Liver (tissue), 8 donors: ENCODE measurements at regions not wholly inside any gene's neighbourhood (a gene's known extent, or its start where the extent isn't known, plus 50 kb on each side); places are given as distances from the start of the nearest gene placed in this dataset.

Experiments
- DNase-seq: peaks from one replicate; pipeline ENCODE4 v3.0.0-alpha.2; 2017; ENCODE audit warnings: low spot score
- H3K27ac ChIP-seq, 2 donors: one replicate each; pipeline ENCODE4 v1.7.0; 2013; ENCODE audit warnings: inconsistent platforms in 2 of 2, low read length in 2 of 2, control low read depth in 1 of 2, low read depth in 1 of 2, mild to moderate bottlenecking in 1 of 2
- H3K27me3 ChIP-seq, 4 donors: one replicate each; pipeline versions ENCODE4 v1.6.1 to v1.7.0; 2013; ENCODE audit warnings: low read length in 3 of 4, inconsistent platforms in 1 of 4, mild to moderate bottlenecking in 1 of 4, moderate library complexity in 1 of 4; ENCODE audit not compliant: control insufficient read depth in 4 of 4, insufficient read depth in 4 of 4
- H3K36me3 ChIP-seq, 4 donors: one replicate each; pipeline versions ENCODE4 v1.6.1 to v1.7.0; 2013; ENCODE audit warnings: low read length in 3 of 4, mild to moderate bottlenecking in 3 of 4, low read depth in 1 of 4, moderate library complexity in 1 of 4; ENCODE audit not compliant: control insufficient read depth in 4 of 4, insufficient read depth in 3 of 4
- H3K4me1 ChIP-seq, 4 donors: one replicate each; pipeline versions ENCODE4 v1.6.1 to v1.7.0; 2013; ENCODE audit warnings: low read length in 3 of 4, mild to moderate bottlenecking in 3 of 4, moderate library complexity in 1 of 4; ENCODE audit not compliant: control insufficient read depth in 4 of 4, insufficient read depth in 4 of 4
- H3K4me3 ChIP-seq, 3 donors: one replicate each; pipeline versions ENCODE4 v1.6.1 to v1.7.0; 2013; ENCODE audit warnings: low read length in 3 of 3, control low read depth in 1 of 3, low read depth in 1 of 3, mild to moderate bottlenecking in 1 of 3
- H3K9ac ChIP-seq, 2 donors: one replicate each; pipeline ENCODE4 v1.7.0; 2013; ENCODE audit warnings: low read length in 2 of 2, mild to moderate bottlenecking in 2 of 2, moderate library complexity in 2 of 2, control low read depth in 1 of 2, low read depth in 1 of 2
- H3K9me3 ChIP-seq, 4 donors: one replicate each; pipeline versions ENCODE4 v1.6.1 to v1.7.0; 2013; ENCODE audit warnings: low read length in 3 of 4; ENCODE audit not compliant: control insufficient read depth in 4 of 4
- ATF3 ChIP-seq: IDR thresholded peaks from 2 replicates; pipeline ENCODE4 v1.6.1; 2016; ENCODE audit warnings: antibody characterized with exemption
- EGR1 ChIP-seq, 2 donors: IDR thresholded peaks; 2 replicates each; pipeline ENCODE4 v1.6.1; 2016 to 2018; ENCODE audit warnings: antibody characterized with exemption in 2 of 2, low read depth in 2 of 2
- FOXA1 ChIP-seq: IDR thresholded peaks from 2 replicates; pipeline ENCODE4 v1.6.1; 2016; ENCODE audit warnings: antibody characterized with exemption
- FOXA2 ChIP-seq: IDR thresholded peaks from 2 replicates; pipeline ENCODE4 v1.6.1; 2016; ENCODE audit warnings: antibody characterized with exemption
- GABPA ChIP-seq, 2 donors: IDR thresholded peaks in 1 of 2; conservative IDR thresholded peaks in 1 of 2; 2 replicates each; pipeline ENCODE4 v1.6.1; 2016; ENCODE audit warnings: antibody characterized with exemption in 2 of 2, mild to moderate bottlenecking in 1 of 2, moderate library complexity in 1 of 2
- HNF4A ChIP-seq, 2 donors: conservative IDR thresholded peaks; 2 replicates each; pipeline ENCODE4 v1.6.1; 2016; ENCODE audit warnings: antibody characterized with exemption in 2 of 2, mild to moderate bottlenecking in 2 of 2
- HNF4G ChIP-seq: IDR thresholded peaks from 2 replicates; pipeline ENCODE4 v1.6.1; 2016; ENCODE audit warnings: antibody characterized with exemption
- JUND ChIP-seq, 2 donors: IDR thresholded peaks; 2 replicates each; pipeline ENCODE4 v1.6.1; 2016; ENCODE audit warnings: antibody characterized with exemption in 2 of 2
- RAD21 ChIP-seq, 2 donors: IDR thresholded peaks; 2 replicates each; pipeline ENCODE4 v1.6.1; 2016; ENCODE audit warnings: antibody characterized with exemption in 2 of 2, mild to moderate bottlenecking in 2 of 2
- REST ChIP-seq: IDR thresholded peaks from 2 replicates; pipeline ENCODE4 v1.6.1; 2016; ENCODE audit warnings: antibody characterized with exemption, mild to moderate bottlenecking
- TAF1 ChIP-seq: conservative IDR thresholded peaks from 2 replicates; pipeline ENCODE4 v1.6.1; 2016; ENCODE audit warnings: antibody characterized with exemption, mild to moderate bottlenecking
- YY1 ChIP-seq: IDR thresholded peaks from 2 replicates; pipeline ENCODE4 v1.6.1; 2016; ENCODE audit warnings: antibody characterized with exemption, mild to moderate bottlenecking
- WGBS: extraction: QIAGEN DNeasy Blood & Tissue Kit; methylation state at CpG from one replicate; pipeline ENCODE4 v1.1.7; 2013; 5-methylcytosine and 5-hydroxymethylcytosine counted together
- TF ChIP-seq, protein P1 (sequence below): IDR thresholded peaks from 2 replicates; pipeline ENCODE4 v1.6.1; 2016; ENCODE audit warnings: antibody characterized with exemption
- TF ChIP-seq, protein P2 (sequence below): fragments of 150-350 bp; IDR thresholded peaks from 2 replicates; pipeline ENCODE4 v1.5.1; 2017; ENCODE audit warnings: improper control_type of control experiment, low read depth, low read length; ENCODE audit not compliant: missing input control
- donor health status: healthy.
- donor health status: healthy.
- donor health status: healthy.
- donor health status: healthy.
- donor health status: healthy.

DNA sequence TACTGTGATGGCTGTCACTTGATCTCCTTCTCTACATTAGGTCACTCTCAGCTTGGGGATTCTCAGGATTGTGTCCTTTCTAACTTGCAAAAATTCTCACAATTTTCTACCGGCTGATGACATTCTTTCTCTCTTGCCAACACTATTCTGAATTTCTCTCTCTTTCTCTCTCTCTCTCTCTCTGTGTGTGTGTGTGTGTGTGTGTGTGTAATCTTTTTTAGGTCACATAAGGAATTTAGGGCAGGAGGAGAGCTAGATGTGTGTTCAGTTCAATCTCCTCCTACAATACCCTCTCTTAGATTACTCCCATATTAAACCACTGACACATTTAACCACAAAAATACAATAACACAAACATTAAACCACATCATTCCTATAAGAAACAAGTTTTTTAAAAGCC lies 242.3 kb upstream of the NREP start (continued):
- no peak for TF ChIP-seq TAF1

GRCh38 chr5:111998871-111999270 lies 241.9 kb upstream of the NREP start:
- Histone ChIP-seq H3K9ac (no peak overlapping the region), H3K4me1 (no peaks in the 10 kb centered on the region), H3K36me3 (no peaks in the 10 kb centered on the region), H3K4me3 (no peak overlapping the region), H3K27ac (no peak overlapping the region), H3K9me3 (no peaks in the 10 kb centered on the region), H3K27me3 (peaks cover 0 to 2% (median 0%) of the 10 kb centered on the region in 4 donors)
- no peak for DNase-seq
- no peak for TF ChIP-seq HNF4G
- WGBS, result 87% methylated on average over 3 of the region's 3 CpGs

DNA sequence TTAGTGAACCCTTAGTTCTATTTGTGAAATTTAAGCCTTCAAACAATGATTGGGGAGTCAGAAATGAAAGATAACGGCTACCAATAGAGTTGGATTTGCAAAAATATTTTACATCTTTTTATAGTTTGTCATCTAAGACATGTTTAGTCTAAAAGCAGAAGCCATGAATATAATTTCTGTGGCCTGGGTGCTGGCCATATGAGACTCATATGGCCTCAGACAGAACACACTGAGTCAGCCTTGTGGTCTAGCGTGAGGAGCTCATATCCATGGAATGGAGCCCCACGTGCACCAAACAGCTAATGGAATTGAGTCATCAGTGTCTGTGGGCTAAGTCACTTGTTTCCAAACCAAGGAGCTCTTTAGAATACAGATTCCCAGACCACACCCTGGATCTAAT lies 240.7 kb upstream of the NREP start:
- 84% methylated on average over 3 of the region's 3 CpGs for WGBS
- H3K4me1 ChIP-seq, result no peaks in the 10 kb centered on the region
- H3K36me3 ChIP-seq, result no peaks in the 10 kb centered on the region
- H3K9me3 ChIP-seq, result no peaks in the 10 kb centered on the region
- no peak overlapping the region for H3K4me3 ChIP-seq
- peaks cover 0 to 2% (median 0%) of the 10 kb centered on the region in 4 donors for H3K27me3 ChIP-seq
- no peak for DNase-seq
- no peak overlapping the region for H3K9ac ChIP-seq
- no peak overlapping the region for H3K27ac ChIP-seq
- TF ChIP-seq, protein P1, sequence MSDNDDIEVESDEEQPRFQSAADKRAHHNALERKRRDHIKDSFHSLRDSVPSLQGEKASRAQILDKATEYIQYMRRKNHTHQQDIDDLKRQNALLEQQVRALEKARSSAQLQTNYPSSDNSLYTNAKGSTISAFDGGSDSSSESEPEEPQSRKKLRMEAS, result no peak
- no peak for TF ChIP-seq RAD21 (IDR thresholded peaks at IDR 0.05)
- TF ChIP-seq ATF3, result no peak
- TF ChIP-seq YY1, result no peak
- no peak for TF ChIP-seq FOXA1
- TF ChIP-seq GABPA (IDR thresholded peaks at IDR 0.05 in 1 of 2, conservative IDR thresholded peaks at IDR 0.05 in 1 of 2), result no peak
- no peak for TF ChIP-seq HNF4A (conservative IDR thresholded peaks at IDR 0.05)
- TF ChIP-seq, protein P2, sequence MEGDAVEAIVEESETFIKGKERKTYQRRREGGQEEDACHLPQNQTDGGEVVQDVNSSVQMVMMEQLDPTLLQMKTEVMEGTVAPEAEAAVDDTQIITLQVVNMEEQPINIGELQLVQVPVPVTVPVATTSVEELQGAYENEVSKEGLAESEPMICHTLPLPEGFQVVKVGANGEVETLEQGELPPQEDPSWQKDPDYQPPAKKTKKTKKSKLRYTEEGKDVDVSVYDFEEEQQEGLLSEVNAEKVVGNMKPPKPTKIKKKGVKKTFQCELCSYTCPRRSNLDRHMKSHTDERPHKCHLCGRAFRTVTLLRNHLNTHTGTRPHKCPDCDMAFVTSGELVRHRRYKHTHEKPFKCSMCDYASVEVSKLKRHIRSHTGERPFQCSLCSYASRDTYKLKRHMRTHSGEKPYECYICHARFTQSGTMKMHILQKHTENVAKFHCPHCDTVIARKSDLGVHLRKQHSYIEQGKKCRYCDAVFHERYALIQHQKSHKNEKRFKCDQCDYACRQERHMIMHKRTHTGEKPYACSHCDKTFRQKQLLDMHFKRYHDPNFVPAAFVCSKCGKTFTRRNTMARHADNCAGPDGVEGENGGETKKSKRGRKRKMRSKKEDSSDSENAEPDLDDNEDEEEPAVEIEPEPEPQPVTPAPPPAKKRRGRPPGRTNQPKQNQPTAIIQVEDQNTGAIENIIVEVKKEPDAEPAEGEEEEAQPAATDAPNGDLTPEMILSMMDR, result no peak
- no peak for TF ChIP-seq FOXA2
- no peak for TF ChIP-seq REST
- TF ChIP-seq EGR1 (IDR thresholded peaks at IDR 0.05; ENCODE audit: low read depth in 2 of 2), result no peak
- no peak for TF ChIP-seq JUND (IDR thresholded peaks at IDR 0.05)
